AG10803 (cell line): ENCODE measurements at regions not wholly inside any gene's neighbourhood (a gene's known extent, or its start where the extent isn't known, plus 50 kb on each side); places are given as distances from the start of the nearest gene placed in this dataset.

ENCODE experiments used
- DNase-seq: peaks from one replicate; pipeline ENCODE4 v3.0.0; 2010; ENCODE audit warnings: low read depth
- H3K4me3 ChIP-seq: 2 replicates; pipeline ENCODE4 v1.5.1; 2011; ENCODE audit warnings: mild to moderate bottlenecking, low read length, control low read depth
- CTCF ChIP-seq: conservative IDR thresholded peaks from 2 replicates; pipeline ENCODE4 v1.5.1; 2011; ENCODE audit warnings: mild to moderate bottlenecking, low read length, control low read depth, inconsistent platforms

- no peak for TF ChIP-seq CTCF
- H3K4me3 ChIP-seq: no peak overlapping the region
- no peak for DNase-seq
These were observed 431.9 kb downstream of the BCL11B start for GRCh38 chr14:98840091-98840490.

DNA sequence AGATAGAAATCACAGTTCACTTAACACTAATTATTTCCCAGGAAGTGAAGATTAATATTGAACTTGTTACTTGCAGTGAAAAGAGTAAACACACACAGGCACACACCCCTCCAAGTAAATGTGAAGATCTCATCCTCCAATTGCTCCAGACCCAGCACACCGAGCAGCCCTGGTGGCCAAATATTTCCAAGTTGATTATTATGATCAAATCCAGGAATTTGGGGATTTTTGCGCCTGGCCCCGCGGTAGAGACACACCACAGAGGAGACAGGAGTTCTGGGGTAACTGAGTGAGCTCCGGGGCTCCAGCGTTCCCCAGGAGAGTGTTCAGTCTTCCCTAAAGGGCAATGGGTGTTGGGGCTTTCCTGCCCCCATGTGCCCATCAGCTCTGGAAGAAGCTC, 431.5 kb downstream of the BCL11B start:
- no peak for DNase-seq

GRCh38 chr14:98844456-98844855, 427.5 kb downstream of the BCL11B start:
- no peak for DNase-seq
- no peak overlapping the region for H3K4me3 ChIP-seq
- no peak for TF ChIP-seq CTCF

More for the DNA sequence above, 431.5 kb downstream of the BCL11B start:
- no peak for TF ChIP-seq CTCF
- no peak overlapping the region for H3K4me3 ChIP-seq

DNA sequence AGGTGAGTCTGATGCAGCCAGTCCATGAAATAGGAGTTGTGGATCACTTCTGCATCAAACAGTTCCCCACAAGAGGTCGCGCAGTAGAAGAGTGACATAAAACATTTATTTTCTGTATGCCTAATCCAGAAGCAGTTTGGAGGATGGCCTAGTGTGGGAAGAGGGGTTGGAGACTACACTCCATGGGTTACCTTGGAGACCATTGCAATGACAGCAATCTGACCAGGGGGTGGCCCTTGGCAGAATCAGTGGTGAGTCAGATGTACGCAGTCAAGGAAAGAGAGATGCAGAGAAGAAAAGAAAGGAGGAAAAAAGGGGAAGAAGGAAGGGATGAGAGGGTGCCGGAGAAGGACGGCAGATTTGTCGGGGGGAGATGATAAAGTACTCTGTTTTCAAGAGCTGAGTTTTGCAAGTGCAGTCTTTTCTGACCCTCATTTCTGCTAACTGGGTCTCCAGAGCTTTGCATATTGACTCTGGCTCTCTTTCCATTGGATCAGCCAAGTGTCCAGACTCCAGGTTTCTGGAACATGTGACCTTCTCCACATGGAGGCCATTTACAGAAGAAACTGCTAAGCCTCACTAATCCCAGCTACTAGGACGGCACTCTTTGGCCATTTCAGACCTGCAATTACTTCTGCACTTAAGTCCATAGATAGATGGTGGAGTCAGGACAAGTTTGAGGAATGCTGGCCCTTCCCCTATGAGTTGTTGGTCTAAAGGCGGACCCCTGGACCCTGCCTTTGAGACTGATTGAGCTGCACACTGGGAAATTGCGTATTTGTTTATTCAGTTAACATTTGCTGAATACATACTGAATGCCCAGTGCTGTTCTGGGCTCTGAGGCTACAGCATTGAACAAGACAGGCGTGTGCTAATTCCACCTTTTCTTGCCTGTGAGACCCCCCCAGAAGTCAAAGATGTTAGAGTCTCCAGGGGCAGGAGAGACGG, 424.2 kb downstream of the BCL11B start:
- H3K4me3 ChIP-seq: no peak overlapping the region
- no peak for TF ChIP-seq CTCF
- no peak for DNase-seq

DNA sequence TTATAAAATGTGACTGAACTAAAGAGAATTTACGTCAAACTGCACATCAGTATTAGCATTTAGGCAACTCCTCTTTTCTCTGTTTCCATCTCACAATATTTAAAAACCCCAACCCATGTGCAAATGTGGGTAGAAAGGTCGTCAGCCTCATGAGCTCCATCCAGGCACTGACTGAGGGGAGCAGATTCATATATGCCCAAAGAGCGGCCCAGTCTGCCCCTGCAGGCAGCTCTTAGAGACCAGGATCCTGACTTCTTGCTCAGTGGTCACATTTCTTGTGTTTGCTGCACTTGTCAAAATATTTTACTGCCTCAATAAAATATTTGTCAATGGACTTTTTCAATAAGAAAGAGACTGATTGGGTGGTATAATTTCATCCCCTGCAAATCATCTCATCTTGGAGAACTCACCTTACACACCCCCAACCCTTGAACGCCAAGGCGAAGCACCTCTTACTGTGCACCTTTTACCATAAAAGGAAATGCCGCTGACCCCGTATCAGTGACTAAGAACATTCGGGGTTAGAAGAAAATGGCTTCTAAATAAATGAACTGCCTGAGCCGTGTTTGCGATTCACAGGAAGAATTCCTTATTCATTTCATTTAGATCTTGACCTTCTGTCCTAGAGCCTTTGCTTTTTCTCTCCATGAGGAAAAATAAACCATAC, 418.8 kb downstream of the BCL11B start:
- no peak for DNase-seq
- no peak for TF ChIP-seq CTCF
- H3K4me3 ChIP-seq: no peak overlapping the region

DNA sequence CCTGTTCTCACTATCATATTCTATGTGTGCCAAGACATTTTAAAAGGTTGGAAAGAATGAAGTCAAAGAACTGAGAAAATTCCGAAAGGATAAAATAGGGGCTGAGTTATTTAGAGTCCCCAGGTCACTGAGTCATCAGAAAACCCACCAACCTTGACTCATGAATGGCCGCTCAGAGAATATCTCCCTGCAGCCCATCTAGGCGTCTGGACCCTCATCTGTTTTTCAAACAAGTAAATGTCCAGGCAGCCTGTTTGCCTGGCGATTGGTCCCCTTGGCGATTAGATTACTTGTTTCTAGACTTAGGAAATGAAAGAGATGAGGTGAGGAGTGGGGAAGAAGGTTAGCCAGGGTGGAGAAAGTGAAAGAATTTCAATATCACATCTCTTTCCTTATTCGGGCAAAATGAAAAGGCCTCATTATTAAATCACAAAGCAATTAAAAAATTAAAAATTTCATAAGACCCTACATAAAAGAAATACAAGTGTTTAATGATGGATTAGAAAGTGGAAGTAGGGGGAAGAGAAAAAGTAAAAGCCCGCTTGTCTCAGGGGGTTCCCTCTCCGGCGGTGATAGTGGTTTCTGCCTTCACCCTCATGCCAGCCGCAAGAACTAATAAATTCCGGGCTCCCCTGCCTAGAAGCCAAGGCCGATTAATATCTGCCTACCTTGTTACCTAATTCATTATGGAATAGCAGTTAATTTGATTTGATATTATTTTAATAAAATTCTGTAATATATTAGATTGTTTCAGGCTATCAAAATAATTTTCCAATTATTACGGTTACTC, 415.9 kb downstream of the BCL11B start:
- no peak for TF ChIP-seq CTCF
- DNase-seq: no peak
- H3K4me3 ChIP-seq: no peak overlapping the region
